IPS-18c (cell line): ENCODE measurements at regions not wholly inside any gene's neighbourhood (a gene's known extent, or its start where the extent isn't known, plus 50 kb on each side); places are given as distances from the start of the nearest gene placed in this dataset.

Experiments
- H3K4me3 ChIP-seq: 2 replicates; pipeline ENCODE4 v1.7.0; 2013; ENCODE audit warnings: low read depth, mild to moderate bottlenecking, low read length, moderate library complexity; ENCODE audit not compliant: insufficient read depth
- H3K9me3 ChIP-seq: one replicate; pipeline ENCODE4 v1.6.1; 2013; ENCODE audit warnings: mild to moderate bottlenecking, low read length, moderate library complexity; ENCODE audit not compliant: control insufficient read depth, insufficient read depth

DNA sequence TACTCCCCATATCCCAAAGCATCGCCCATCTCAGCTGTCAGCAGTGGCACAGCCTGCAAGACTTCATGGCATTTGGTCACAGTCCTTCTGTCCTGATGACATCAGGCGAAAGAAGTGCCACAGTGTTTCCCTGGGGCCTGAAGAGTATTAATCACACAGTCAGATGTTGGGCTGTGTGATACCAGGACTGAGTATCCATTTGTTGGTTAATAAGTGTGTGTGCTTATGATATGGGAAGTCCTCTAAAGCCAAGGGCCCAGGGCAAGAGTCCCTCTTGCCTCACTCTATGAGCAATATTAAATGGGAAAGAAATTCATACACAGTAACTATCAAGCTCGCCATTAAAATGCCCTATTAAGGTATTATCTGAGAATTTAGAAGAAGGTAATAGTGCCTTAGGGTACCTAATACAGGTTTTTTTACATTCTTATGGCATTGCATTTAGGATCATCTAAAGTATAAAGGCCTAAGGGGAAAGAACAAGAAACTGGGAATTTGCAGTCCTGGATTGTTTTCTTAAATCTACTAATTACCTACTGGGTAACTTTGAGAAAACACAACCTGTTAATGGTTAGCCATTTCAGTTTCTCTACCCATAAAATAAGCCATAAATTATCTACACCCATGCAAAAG is 204.1 kb upstream of the PREP start:
- H3K4me3 ChIP-seq: no peak overlapping the region
- no peaks in the 10 kb centered on the region for H3K9me3 ChIP-seq

DNA sequence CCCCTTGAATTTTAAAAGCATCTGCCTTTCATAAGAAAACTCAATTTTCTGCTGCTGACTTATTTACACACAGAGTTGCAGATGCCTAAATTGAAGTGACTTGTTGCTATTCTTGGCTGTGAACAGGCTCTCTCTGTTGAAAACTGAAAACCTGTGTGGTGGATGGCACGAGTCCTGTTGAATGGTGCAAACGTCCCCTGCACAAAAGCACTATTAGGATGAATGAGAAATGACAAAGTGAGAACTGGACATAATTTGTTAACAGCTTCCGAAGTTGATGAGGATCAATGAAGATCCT is 201.7 kb upstream of the PREP start:
- Histone ChIP-seq H3K4me3 (no peak overlapping the region), H3K9me3 (no peaks in the 10 kb centered on the region)

DNA sequence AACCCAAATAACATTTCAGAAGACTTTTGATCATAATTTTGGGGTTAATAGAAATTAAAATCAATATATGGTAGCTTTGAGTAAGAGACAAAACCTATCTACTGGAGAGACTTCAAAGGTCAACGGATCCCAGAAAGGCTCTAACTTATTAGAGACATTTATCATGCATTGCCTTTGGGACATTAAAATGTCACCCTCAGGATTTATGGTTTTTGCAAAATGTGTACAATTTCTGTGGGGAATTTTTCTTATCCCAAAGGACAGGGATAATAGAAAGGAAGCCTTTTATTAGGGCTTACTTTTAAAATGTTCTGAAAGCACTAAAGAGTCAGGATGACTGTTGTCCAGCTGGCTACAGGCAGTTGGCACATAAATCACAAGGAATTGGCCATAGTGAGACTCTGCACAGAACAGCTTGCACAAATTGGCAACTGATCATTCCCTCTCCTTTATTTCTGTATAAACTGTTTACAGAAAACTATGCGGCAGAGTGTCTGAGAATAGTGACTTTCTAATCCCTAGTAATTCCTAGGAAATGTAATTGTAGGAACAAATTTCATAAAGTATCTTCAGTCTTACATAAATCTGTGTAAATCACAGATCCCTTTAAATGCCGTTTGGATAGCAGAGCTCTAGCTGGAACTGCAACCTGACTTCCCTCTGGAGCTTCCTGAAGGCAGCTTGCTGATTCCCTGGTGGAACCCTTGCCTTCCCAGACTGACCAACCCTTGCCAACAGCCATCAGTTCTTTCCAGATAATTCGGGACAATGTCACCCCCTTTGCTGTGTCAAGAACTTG is 201.1 kb upstream of the PREP start:
- Histone ChIP-seq H3K4me3 (no peak overlapping the region), H3K9me3 (no peaks in the 10 kb centered on the region)

DNA sequence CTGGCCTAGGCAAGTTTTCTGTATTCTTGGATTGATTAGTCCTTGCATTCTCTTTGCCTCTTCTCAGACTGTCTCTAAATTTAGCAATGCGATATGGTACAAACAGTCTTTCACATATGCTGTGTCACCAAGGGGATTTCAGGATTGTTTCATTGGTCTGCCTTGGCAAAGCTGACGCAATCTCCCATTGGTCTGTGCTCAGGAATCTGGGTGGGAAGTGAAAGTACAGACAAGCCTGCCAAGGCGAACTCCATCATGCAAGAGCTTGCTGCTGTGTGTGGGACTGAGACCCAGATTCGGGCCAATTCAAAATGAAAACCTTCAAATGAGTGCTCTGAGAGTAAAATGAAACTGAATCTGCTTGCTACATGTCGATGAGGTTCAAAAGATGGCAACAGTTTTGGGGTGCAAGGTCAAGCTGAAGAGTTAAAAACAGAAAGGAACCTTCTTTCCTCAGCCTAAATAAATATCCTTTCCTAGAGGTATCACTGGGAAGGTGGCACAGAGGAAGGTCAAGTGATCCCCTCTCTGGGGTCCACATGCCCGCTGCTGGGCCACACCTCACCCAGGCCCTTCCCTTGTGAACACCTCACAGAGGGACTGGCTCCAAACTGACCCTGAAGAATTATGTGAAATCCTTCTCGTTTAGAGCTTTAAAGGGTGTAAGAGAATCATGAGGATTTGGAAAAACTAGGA is 198.8 kb upstream of the PREP start:
- no peak overlapping the region for H3K4me3 ChIP-seq
- no peaks in the 10 kb centered on the region for H3K9me3 ChIP-seq

DNA sequence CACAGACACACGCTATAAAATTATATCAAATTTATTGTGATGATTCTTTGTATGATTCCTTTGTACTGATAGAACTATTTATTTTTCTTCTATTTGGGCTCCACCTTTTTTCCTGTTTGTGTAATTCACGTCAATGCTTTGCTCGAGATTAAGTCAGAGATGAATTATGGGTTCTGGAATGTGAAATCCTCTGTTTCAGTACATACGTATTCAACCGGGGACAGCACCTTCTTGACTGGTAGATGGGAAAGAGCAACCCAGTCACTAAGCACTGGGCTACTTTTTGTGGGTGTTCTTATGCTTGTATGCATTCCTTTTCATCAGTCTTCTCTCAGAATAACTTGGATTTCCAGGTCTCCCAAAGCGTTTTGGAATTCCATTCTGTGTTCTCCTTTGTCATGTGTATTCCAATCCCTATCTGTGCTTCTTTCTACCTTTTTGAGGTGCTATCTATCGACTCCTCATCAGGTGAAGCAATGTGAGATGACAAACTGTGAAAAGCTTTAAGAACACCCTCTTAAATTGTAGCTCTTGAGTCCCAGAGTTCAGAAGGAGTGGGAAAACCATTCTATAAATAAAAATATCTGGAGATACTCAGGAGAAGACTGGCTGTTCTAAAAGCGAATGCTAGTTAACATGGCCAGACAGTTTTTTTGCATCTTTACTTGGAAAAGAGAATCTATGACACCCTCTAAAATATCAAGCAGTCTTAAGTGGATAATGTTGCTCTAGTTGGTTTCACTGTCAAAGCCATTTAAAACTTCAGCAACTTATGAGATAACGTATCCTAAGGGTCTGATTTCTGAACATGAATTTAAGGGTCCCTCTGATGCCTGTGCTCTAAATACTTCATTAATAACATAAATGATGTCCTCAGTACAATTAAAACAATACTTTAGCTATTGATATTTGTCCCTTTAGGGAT is 197.7 kb upstream of the PREP start:
- Histone ChIP-seq H3K9me3 (no peaks in the 10 kb centered on the region), H3K4me3 (no peak overlapping the region)

DNA sequence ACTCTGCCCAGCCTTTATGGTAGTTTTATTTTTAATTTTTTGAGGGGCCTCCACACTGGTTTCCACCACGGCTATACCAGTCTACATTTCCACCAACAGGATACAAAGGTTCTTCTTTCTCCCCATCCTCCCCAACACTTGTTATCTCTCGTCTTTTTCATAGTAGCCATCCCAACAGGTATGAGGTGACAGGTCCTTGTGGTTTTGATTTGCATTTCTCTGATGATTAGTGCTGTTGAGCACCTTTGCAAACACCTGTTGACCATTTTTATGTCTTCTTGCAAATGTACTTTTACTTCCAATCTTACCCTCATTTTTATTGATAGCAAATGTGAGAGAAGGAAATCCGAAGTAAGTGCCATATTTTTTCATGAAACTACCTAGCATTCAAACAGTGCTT is 195.4 kb upstream of the PREP start:
- no peak overlapping the region for H3K4me3 ChIP-seq
- no peaks in the 10 kb centered on the region for H3K9me3 ChIP-seq

DNA sequence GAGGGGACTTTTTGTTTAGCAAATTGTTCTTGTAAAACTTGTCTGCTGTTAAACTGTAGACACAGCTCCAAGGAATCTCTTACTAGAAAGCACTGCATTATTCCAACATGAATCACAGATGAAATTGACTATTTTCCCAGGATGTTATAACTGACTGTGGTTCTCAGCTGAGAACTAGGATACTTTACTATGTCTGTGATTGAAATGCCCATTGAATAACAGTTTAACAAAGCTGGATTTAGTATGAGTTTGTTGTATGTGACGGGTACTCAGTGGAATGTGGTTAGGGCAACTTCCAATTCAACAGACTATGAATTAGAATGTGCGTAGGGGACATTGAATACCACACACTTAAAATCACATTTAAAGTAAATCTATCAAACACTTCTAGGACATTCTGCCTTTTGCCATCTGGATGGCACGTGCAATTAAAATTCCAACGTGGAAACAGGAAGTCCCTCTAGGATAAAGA is 193.4 kb upstream of the PREP start:
- Histone ChIP-seq H3K9me3 (no peaks in the 10 kb centered on the region), H3K4me3 (no peak overlapping the region)

DNA sequence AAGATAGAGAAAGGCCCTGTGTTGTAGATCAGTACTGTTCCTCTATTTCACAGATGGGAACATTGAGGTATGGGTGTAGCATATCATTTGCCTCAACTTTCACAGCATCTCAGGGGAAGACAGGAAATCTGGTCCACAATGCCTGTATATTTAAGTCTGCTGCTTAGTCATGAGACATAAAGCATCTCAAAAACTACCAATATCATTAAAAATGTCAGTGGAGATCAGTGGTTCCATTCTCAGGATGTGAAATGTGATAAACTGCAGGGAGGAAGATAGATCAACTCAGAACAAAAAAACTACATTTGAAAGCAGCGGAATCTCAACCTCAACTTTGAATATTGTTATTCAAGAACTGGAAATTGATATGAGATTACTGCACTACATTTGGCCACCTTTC is 192.9 kb upstream of the PREP start:
- no peaks in the 10 kb centered on the region for H3K9me3 ChIP-seq
- H3K4me3 ChIP-seq: no peak overlapping the region

DNA sequence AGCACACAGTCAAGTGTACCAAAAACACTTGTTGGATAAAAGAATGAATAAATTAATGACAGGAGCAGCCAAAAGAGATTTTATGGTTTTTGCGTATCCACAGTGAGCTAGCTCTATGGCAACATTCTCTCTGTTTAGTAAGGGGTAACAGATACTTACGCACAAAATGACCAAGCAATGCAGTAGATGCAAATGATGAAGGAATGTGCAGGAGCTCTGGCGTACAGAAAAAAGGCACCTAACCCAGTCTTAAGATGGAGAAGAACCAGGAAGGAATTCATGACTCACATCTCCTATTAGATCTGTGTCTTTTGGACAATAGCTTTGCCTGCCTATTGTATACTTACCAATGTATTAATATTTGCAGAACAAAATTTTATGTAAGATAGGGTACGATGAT is 191.9 kb upstream of the PREP start:
- Histone ChIP-seq H3K9me3 (no peaks in the 10 kb centered on the region), H3K4me3 (no peak overlapping the region)

DNA sequence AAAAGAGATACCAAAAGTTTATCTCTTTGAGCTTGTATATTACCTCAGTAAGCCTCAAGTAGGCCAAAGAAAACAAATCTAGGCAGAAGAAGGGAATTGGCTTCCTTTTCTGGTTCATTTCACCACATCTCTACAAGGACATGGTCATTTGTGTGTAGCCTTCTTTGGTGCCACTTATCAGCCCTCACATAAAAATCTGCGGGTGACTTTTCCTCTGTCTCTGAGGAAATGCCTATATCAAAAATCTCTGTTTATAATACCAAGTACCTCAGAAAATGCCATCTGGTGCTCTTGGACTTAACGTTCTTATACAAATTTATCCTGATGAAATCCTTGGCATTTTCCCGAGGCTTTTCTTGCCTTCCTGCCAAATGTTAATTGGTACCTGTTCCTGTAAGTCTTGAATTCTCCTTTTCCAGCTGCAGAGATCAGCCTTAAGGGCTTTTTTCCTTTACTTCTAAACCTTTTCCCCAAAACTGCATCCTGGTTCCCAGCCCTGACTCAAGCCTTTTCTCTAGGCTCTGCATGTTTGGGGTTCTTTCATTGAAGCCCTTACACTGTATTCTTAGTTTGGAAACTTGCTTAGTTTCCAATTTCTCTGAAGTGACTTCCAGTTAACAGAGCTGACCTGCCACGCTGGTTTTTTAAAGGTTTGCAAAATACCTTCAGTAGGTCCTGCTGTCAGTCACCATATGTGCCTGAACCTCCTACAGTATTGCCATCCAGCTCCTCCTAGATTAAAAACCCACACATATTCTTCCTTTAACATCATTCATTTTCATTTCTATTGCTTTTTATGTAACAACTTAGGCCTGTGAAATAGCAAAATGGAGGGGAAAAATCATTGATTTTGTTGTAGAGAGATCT is 191.2 kb upstream of the PREP start:
- no peaks in the 10 kb centered on the region for H3K9me3 ChIP-seq

DNA sequence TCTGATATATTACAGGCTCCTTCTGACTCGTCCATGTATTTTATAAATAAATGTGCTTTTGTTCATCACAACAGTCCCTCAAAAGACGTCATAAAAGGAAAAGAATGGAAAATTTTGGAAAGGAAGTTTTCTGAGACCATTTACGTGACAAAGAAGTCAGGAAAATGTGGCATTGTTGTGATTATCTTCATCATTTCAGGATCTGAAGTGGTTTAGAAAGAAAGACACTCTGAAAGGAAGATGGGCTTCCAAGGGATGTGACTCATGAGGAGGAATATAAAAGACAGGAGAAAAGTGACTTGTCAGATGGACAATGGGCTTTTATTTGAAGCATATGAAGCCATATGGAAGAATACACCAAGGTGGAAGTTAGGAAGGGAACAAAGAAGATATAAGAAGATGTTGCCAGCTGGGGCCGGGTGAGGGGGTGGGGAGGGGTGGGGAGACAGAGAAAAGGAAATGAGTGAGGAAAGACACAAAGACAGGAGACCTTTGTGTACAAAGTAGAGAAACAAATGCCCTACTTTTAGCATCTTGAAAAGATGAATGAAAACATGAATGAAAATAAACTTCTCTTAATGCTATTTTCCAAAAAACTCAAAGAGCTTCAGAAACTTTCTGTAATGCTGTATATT is 190.3 kb upstream of the PREP start:
- no peaks in the 10 kb centered on the region for H3K9me3 ChIP-seq

More for the DNA sequence above, 191.2 kb upstream of the PREP start:
- H3K4me3 ChIP-seq: no peak overlapping the region

DNA sequence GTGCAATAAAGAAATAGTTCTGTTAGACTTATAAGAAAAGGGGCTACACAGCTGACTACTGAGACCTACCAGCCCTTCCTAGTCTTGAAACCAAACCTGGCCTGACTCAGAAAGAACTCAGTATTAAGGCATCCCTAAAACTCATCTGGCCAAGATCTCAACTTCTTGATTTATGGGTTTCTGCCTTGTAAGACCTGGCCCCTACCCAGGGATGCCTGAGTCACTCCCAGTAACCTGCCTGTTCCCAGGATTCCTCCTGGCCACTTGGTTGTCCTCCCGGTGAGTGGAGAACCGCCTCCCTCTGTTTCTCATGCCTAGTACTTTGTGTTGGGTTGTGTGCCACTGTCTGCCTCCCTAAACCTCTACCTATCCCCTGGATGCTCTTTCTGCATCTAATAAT is 189.4 kb upstream of the PREP start:
- H3K4me3 ChIP-seq: no peak overlapping the region
- peaks cover 2% of the 10 kb centered on the region for H3K9me3 ChIP-seq

More for the DNA sequence above, 190.3 kb upstream of the PREP start:
- no peak overlapping the region for H3K4me3 ChIP-seq

DNA sequence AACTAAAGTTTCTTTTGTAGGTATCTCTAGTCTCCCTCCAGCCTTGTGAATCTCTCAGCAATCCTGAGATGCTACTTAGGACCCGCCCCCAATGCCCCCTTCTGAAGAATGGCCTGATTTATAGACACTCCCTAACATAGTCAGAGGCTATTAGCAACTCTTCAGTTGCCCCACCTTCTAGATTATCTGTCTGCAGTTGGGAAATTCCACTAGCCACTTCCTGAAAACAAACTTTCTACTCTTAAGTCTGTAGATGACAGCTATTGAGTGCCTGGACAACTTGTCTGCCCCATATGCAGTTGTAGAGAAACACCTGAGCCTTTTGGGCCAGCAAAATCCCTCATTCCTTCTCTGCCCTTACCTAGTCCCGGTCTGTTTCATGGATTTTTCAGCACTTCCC is 188.2 kb upstream of the PREP start:
- peaks cover 2% of the 10 kb centered on the region for H3K9me3 ChIP-seq
- H3K4me3 ChIP-seq: no peak overlapping the region

DNA sequence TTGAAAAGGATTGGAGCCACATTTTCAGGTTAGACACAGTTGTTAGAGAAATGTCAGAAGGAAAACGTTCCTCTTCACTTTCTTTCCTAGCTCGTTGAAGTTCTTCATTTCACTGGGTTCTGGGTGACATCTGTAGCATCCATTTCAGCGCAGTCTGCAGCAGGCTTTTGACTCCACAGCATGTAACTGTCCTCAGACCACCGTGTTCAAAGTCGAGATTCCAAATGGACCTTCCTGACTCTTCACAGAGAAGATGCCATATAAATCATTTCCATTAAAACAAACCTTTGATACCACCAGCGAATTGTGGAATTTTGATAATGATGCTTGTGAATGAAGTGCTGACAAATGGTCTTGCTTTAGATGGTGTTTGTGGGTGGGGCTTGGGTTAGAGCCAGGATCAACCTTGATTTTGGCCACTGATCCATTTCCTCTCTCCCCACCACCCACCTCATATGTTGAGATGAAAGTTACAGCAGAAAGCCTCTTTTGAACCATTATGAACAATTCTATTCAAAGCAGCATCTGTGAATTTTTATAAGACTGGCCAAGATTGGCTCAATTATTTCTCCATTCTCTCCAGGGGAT is 185.3 kb upstream of the PREP start:
- peaks cover 2% of the 10 kb centered on the region for H3K9me3 ChIP-seq
- H3K4me3 ChIP-seq: no peak overlapping the region

DNA sequence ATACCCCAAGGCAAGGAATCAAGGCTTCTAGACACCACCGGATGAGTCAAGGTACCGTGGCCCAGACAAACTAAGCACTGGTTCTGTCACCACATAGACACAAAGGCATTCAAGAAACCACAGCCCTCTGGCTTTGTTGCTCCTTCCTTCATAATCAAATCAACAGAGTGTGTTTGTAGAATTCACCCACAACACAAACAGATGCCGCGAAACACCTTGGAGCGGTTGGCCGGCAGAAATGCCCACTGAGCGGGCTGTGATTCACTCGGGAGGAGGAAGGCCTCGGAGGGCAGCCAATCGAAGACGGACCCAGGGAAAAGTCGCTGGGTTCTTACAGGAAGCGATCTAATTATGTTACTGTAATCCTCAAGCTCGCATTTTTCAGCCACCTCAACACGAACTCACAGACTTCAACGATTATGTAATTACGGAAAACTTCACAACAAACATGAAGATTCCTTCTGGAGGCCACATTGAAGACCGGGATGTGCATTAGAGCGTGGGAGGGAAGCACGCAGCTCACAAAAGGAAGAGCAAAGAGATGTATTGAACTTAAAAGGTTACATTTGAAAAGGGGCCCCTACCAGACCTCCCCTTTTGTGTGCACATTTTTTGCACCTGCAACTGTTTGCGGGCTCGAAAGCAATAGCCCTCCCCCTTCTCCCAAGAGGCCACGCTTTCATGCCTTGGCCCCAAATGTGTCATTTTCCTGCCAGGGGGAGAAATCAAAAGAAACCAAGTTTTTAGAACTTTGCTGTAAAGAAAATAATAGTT is 184.7 kb upstream of the PREP start:
- Histone ChIP-seq H3K9me3 (peaks cover 2% of the 10 kb centered on the region), H3K4me3 (no peak overlapping the region)
